Right cardiac atrium (tissue), 5 donors: ENCODE measurements at regions not wholly inside any gene's neighbourhood (a gene's known extent, or its start where the extent isn't known, plus 50 kb on each side); places are given as distances from the start of the nearest gene placed in this dataset.

Experiments used
- ATAC-seq, 2 donors: fragments of 200-7000 bp; cut with Tn5 transposase; one replicate each; pipeline versions ENCODE4 v1.8.0 to v1.9.1; 2020; ENCODE audit warnings: moderate library complexity in 2 of 2, mild to moderate bottlenecking in 1 of 2
- DNase-seq, 3 donors: peaks; one replicate each; pipeline ENCODE4 v3.0.0-alpha.2; 2020
- H3K27ac ChIP-seq: one replicate; pipeline ENCODE4 v1.5.1; 2013; ENCODE audit warnings: mild to moderate bottlenecking, low read length, control low read depth, moderate library complexity
- H3K27me3 ChIP-seq: one replicate; pipeline ENCODE4 v1.6.1; 2013; ENCODE audit not compliant: control insufficient read depth, insufficient read depth
- H3K4me1 ChIP-seq: one replicate; pipeline ENCODE4 v1.6.1; 2013; ENCODE audit warnings: low read length; ENCODE audit not compliant: control insufficient read depth, insufficient read depth
- H3K4me3 ChIP-seq: one replicate; pipeline ENCODE4 v1.5.1; 2013; ENCODE audit warnings: low read length, control low read depth
- H3K9me3 ChIP-seq: one replicate; pipeline ENCODE4 v1.6.1; 2013; ENCODE audit warnings: low read length; ENCODE audit not compliant: control insufficient read depth
- WGBS: extraction: QIAGEN DNeasy Blood & Tissue Kit; methylation state at CpG from one replicate; pipeline ENCODE4 v1.1.7; 2013; 5-methylcytosine and 5-hydroxymethylcytosine counted together
- intact Hi-C, 4 donors: fragments of 100-400 bp; cut with DNase I; formaldehyde crosslinking; loops; one replicate each; pipeline versions ENCODE4 v1.11.0 to v1.14.0; 2022 to 2023
- donor health status: healthy with polysubstance abuse.
- donor health status: DM: no; HTN: yes; CAD: no.
- donor health status: DM: no; HTN: no; CAD: no.
- donor health status: DM: no; HTN: yes; CAD: no; lungs with severe emphysema.
- donor health status: DM: yes; HTN: yes; CAD: no.

DNA sequence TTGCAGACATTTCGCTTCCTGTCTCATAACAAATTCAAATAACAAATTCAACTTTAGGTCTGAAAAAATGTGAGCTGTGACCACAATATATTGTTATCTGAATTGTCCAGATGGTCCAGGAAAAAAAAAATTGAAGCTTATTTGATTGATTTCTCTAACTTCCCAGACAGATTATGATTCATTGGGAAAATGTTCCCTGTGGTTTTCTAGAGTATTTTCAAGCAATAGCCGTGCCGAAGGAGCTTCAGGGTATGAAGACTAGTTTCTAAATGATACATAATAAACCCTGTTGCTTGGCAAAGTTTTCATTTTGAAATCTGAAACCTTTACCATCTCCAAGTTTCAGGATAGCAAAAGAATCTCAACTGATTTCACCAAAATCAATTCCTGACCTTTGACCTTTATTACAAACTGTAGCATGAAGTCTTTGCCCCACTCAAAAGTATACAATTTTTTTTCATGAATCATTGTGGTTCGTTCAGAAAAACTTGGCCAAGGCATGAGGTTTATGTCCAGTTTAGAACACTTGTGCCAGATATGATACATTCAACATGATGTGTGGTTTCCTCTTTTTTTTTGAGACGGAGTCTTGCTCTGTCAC lies 109.9 kb downstream of the JCAD start:
- H3K9me3 ChIP-seq, result no peaks in the 10 kb centered on the region
- peaks cover 5% of the 10 kb centered on the region for H3K4me1 ChIP-seq
- intact Hi-C loops, result no loop called here
- H3K27me3 ChIP-seq, result no peaks in the 10 kb centered on the region
- ATAC-seq, result no peak
- WGBS, result 40% methylated on average over 5 of the region's 5 CpGs
- DNase-seq, result no peak
- H3K27ac ChIP-seq, result no peak overlapping the region
- H3K4me3 ChIP-seq, result no peak overlapping the region

DNA sequence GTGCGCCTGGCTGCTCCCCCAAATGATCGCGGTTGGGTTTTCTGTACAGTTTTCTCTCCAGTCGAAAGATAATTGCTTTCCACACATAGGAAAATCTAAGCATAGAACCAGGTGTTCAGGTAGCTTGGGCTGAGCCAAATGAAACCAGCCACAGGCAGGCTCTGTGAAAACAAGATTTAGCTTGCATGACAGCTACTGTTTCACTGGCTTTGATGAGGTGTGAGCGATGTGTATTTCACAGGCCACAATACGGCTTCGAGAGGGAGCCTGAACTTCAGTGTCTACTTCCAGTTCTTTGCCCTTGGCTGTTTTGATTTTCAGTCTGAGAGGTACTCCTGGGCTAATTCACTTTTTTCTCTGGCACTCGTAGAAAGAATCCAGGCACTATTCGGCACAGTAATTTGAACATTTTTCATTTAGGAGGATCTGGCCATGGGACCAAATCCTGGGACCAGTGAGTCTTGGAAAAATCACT lies 110.5 kb downstream of the JCAD start:
- H3K4me3 ChIP-seq, result no peak overlapping the region
- 76% methylated on average over 9 of the region's 9 CpGs for WGBS
- H3K9me3 ChIP-seq, result no peaks in the 10 kb centered on the region
- intact Hi-C loops, result no loop called here
- no peak for DNase-seq
- H3K27ac ChIP-seq, result no peak overlapping the region
- peaks cover 5% of the 10 kb centered on the region for H3K4me1 ChIP-seq
- ATAC-seq, result no peak
- H3K27me3 ChIP-seq, result no peaks in the 10 kb centered on the region

DNA sequence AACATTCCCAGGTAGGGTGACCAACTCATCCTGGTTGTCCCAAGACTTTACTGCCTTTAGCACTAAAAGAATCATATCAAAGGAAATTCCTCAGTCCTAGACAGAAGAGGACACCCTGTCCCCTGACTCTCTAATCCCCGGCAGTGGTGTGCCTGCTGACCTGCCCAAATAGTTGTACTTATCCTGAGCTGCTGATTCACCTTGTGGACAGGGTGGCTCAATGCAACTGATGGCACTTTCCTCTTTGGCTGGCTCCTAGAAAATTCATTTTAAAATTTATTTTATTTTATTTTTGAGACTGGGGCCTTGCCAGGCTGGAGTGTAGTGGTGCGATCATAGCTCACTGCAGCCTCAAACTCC lies 111.7 kb downstream of the JCAD start:
- intact Hi-C loops, result no loop called here
- H3K27ac ChIP-seq, result peak overlapping the region; percentile 81
- 77% methylated on average over 2 of the region's 2 CpGs for WGBS
- no peaks in the 10 kb centered on the region for H3K9me3 ChIP-seq
- ATAC-seq (peak; percentile 10 to 18), DNase-seq (no peak)
- peaks cover 5% of the 10 kb centered on the region for H3K4me1 ChIP-seq
- H3K4me3 ChIP-seq, result no peak overlapping the region
- no peaks in the 10 kb centered on the region for H3K27me3 ChIP-seq

DNA sequence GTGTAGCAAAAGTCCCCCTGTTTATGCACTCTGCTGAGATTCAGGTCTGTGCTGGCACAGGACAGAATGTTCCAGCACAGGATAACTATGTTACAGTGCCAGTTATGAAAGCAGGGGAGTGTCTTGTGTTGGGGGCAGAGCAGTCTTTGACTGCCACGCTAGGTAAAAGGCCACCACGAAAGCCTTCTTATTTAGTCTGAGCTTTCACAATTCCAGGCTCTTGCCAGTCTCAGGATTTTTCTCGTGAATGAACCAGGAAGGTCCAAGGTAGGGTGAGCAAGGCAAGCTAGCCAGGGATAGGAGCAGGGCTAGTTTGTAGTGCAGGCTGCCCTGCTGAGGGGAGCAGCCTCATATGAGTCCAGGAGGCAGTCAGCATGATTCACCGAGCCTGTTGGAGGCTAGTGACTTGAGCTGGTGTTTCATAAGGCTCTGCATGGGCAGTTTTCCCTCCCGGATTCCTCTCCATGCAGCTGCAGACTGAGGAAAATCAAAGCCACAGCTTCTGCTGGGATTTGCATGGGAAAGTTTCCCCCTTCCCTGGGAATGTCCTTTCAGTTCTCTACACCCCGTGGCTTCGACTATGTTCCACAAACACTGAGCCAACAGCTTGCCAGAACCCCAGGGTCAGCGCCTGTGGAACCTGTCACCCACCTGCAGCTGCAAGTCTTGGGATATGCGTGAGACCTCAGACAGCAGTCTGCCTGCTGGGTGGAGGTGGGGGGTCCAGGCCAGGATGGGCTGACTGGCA lies 112.3 kb downstream of the JCAD start:
- H3K4me3 ChIP-seq, result no peak overlapping the region

DNA sequence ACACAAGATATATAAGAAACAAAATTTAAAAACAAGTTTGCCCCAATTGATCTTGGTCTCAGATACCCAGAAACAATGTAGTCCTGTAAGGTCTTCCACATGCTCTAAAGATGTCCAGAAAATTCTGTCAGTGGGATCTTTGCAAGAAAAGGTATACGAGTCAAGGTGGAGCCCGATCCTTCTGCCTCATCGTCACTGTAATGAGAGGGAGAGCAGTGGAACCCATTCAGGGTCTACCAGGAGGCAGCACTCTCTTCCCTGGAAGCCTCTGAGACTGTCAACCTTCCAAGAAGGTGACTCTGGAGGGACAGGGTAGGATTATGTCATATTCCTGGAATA lies 112.8 kb downstream of the JCAD start:
- intact Hi-C loops, result no loop called here
- no peak for DNase-seq
- Histone ChIP-seq H3K9me3 (no peaks in the 10 kb centered on the region), H3K27ac (peak overlapping the region; percentile 81), H3K4me3 (no peak overlapping the region), H3K27me3 (no peaks in the 10 kb centered on the region), H3K4me1 (peaks cover 5% of the 10 kb centered on the region)
- WGBS, result 94% methylated on average over 3 of the region's 3 CpGs
- ATAC-seq, result no peak

More for the DNA sequence above, 112.3 kb downstream of the JCAD start:
- no peaks in the 10 kb centered on the region for H3K27me3 ChIP-seq
- peak overlapping the region; percentile 81 for H3K27ac ChIP-seq
- no peaks in the 10 kb centered on the region for H3K9me3 ChIP-seq
- intact Hi-C loops, result no loop called here
- DNase-seq (peak in 2 of 3 donors; percentile 52 to 63), ATAC-seq (peak; percentile 86 to 87)
- 58% methylated on average over 9 of the region's 9 CpGs for WGBS
- peaks cover 5% of the 10 kb centered on the region for H3K4me1 ChIP-seq

DNA sequence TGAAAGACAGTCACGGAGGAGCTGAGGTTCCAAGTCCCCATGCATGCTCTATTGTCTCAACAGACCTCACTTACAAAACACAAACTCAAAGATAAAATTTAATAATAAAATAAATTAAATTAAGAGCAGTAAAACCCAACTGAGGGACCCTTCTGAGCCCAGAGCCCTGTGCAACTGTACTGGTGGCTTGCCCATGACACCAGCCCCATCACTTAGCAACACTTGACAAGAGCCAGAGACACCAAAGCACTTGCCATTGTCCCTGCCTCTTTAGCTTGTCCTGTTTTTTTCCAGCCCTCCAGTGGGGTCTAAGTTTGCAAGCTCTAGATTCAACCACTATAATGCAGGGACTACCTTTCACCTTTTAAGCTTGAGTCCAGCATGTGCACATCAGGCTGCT lies 117.9 kb downstream of the JCAD start:
- DNase-seq, result no peak
- H3K9me3 ChIP-seq, result no peaks in the 10 kb centered on the region
- no peaks in the 10 kb centered on the region for H3K4me1 ChIP-seq
- intact Hi-C loops, result no loop called here
- ATAC-seq, result no peak
- H3K4me3 ChIP-seq, result no peak overlapping the region
- H3K27ac ChIP-seq, result no peak overlapping the region
- WGBS, result 77% methylated on average over 1 of the region's 1 CpG
- H3K27me3 ChIP-seq, result no peaks in the 10 kb centered on the region

DNA sequence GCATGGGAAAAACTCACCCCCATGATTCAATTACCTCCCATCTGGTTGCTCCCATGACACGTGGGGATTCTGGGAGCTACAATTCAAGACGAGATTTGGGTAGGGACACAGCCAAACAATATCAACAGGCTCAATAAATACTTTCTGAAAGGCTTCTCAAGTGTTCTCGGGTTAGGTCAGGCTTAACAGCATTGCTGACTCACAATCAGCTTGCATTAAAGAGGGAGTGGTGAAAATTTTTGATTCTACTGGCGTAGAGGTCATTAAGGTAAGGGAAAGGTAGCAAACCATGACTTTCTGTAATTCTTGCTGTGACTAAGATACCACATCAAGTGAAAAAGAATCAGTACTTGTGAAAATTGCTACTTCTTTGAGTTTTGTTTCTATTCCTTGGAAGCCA lies 126.4 kb downstream of the JCAD start:
- H3K27me3 ChIP-seq, result no peaks in the 10 kb centered on the region
- H3K4me3 ChIP-seq, result no peak overlapping the region
- ATAC-seq, result no peak
- 89% methylated on average over 4 of the region's 4 CpGs for WGBS
- DNase-seq, result no peak
- H3K27ac ChIP-seq, result no peak overlapping the region
- no peaks in the 10 kb centered on the region for H3K4me1 ChIP-seq
- H3K9me3 ChIP-seq, result no peaks in the 10 kb centered on the region
- intact Hi-C loops, result no loop called here

DNA sequence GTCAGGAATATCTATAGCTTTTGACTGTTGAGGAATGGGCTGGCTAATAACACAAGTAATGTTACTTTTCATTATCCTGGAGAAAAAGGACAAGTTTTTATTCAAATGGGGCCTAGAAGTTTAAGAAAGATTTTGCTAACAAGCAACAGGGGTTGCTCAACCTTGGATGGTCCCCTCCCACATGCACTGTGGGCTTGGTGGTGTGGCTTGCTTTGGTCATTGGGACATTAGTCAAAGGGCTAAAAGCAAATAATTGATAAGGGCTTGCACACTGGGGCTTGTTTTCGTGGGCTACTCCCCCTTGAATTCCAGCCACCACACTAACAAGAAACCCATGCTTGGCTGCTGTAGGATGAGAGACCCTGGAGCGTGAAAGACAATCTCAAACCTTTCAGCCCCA lies 127.6 kb downstream of the JCAD start:
- ATAC-seq (no peak), DNase-seq (no peak)
- no peak overlapping the region for H3K27ac ChIP-seq
- 79% methylated on average over 2 of the region's 2 CpGs for WGBS
- H3K4me1 ChIP-seq, result no peaks in the 10 kb centered on the region
- H3K27me3 ChIP-seq, result no peaks in the 10 kb centered on the region
- no peaks in the 10 kb centered on the region for H3K9me3 ChIP-seq
- H3K4me3 ChIP-seq, result no peak overlapping the region
- intact Hi-C loops, result no loop called here

DNA sequence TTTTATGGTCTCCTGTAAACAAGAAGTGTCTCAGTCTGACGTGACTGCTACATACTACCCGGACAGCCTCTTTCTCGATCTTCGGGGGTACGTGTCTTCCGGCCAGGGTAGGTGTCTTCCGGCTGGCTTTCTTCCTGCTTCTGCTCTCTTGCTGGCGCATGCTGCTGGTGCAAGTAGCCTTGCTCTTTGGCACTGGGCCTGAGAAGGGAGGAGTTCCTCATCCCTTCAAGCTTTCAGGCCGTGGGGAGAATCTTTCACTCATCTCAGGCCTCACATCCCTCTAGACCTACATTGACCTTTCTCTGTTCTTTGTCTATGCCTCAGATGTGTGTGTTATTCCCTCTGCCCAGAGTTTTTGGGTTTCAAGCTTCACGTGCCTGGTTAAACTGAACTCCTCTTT lies 130.4 kb downstream of the JCAD start:
- WGBS, result 90% methylated on average over 10 of the region's 10 CpGs
- intact Hi-C loops, result no loop called here
- H3K27me3 ChIP-seq, result no peaks in the 10 kb centered on the region
- no peaks in the 10 kb centered on the region for H3K4me1 ChIP-seq
- no peak overlapping the region for H3K27ac ChIP-seq
- H3K9me3 ChIP-seq, result no peaks in the 10 kb centered on the region
- no peak overlapping the region for H3K4me3 ChIP-seq
- no peak for DNase-seq
- ATAC-seq, result no peak

DNA sequence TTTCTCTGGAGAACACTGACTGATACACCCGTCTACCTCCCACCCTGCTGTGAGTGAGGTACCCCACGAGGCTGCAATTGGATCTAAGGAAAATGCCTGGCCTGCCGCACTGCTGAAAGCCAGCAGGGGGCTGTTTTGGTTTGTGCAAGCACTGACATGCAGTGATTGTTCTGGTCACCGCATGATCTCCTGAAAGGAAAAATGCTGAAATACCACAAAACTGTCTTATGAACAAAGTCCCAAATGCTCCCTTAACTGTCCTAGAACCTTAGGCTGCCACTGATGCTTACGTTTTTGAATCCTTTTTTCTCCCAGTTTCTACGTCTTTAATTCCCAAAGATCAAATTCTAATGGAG lies 132.7 kb downstream of the JCAD start:
- no peak overlapping the region for H3K4me3 ChIP-seq
- intact Hi-C loops, result no loop called here
- DNase-seq, result no peak
- H3K4me1 ChIP-seq, result no peaks in the 10 kb centered on the region
- no peaks in the 10 kb centered on the region for H3K9me3 ChIP-seq
- no peaks in the 10 kb centered on the region for H3K27me3 ChIP-seq
- WGBS, result 71% methylated on average over 6 of the region's 6 CpGs
- no peak overlapping the region for H3K27ac ChIP-seq
- no peak for ATAC-seq

DNA sequence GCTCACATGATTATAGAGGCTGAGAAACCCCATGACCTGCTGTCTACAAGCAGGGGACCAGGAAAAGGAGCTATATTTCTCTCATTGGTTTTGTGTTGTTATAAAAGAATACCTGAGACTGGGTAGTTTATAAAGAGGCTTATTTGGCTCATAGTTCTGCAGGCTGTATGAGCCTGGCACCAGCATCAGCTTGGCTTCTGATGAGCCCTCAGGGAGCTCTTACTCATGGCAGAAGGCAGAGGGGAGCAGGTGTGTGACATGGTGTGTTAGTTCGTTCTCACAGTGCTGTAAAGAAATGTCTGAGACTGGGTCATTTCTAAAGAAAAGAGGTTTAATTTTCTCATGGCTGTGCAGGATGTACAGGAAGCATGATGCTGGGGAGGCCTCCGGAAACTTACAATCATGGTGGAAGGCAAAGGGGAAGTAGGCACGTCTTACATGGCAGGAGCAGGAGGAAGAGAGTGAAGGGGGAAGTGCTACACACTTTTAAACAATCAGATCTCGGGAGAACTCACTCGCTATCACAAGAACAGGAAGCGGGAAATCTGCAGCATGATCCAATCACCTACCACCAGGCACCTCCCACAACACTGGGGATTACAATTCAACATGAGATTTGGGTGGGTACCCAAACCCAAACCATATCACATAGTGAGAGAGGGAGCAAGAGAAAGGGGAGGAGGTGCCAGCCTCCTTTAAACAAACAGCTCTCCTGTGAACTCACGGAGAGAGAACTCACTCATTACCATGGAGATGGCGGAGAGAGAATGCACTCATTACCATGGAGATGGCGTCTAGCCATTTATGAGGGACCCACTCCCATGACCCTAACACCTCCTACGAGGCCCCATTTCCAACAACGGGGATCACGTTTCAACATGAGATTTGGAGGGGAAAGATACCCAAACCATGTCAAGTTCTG lies 133.4 kb downstream of the JCAD start:
- H3K27me3 ChIP-seq, result no peaks in the 10 kb centered on the region
- no peak overlapping the region for H3K27ac ChIP-seq
- H3K4me1 ChIP-seq, result no peaks in the 10 kb centered on the region
- H3K4me3 ChIP-seq, result no peak overlapping the region
- ATAC-seq, result no peak
- WGBS, result 73% methylated on average over 12 of the region's 12 CpGs
- DNase-seq, result no peak
- intact Hi-C loops, result no loop called here
- no peaks in the 10 kb centered on the region for H3K9me3 ChIP-seq
